IPS-15b (cell line): ENCODE measurements at regions not wholly inside any gene's neighbourhood (a gene's known extent, or its start where the extent isn't known, plus 50 kb on each side); places are given as distances from the start of the nearest gene placed in this dataset.

Experiments
- H3K27me3 ChIP-seq: one replicate; pipeline ENCODE4 v1.6.1; 2013; ENCODE audit warnings: low read length; ENCODE audit not compliant: control insufficient read depth, insufficient read depth
- H3K36me3 ChIP-seq: one replicate; pipeline ENCODE4 v1.6.1; 2013; ENCODE audit warnings: low read length; ENCODE audit not compliant: control insufficient read depth, insufficient read depth
- H3K4me1 ChIP-seq: one replicate; pipeline ENCODE4 v1.6.1; 2013; ENCODE audit warnings: mild to moderate bottlenecking, low read length; ENCODE audit not compliant: control insufficient read depth, insufficient read depth
- H3K4me3 ChIP-seq: one replicate; pipeline ENCODE4 v1.5.1; 2013; ENCODE audit warnings: low read depth, low read length
- H3K9ac ChIP-seq: one replicate; pipeline ENCODE4 v1.6.1; 2013; ENCODE audit warnings: low read depth, mild to moderate bottlenecking, low read length
- H3K9me3 ChIP-seq: one replicate; pipeline ENCODE4 v1.6.1; 2013; ENCODE audit warnings: mild to moderate bottlenecking, low read length; ENCODE audit not compliant: control insufficient read depth, insufficient read depth

- no peak overlapping the region for H3K4me3 ChIP-seq
- H3K9ac ChIP-seq = no peak overlapping the region
Measured at GRCh38 chr2:18987592-18988073, 370.8 kb downstream of the OSR1 start.

GRCh38 chr2:18987016-18987415, 371.4 kb downstream of the OSR1 start:
- no peak overlapping the region for H3K9ac ChIP-seq
- H3K4me3 ChIP-seq = no peak overlapping the region
- H3K27me3 ChIP-seq = no peaks in the 10 kb centered on the region
- peaks cover 4% of the 10 kb centered on the region for H3K4me1 ChIP-seq
- H3K36me3 ChIP-seq = no peaks in the 10 kb centered on the region
- H3K9me3 ChIP-seq = no peaks in the 10 kb centered on the region

More at GRCh38 chr2:18987592-18988073, 370.8 kb downstream of the OSR1 start:
- Histone ChIP-seq H3K36me3 (no peaks in the 10 kb centered on the region), H3K4me1 (peaks cover 4% of the 10 kb centered on the region), H3K27me3 (no peaks in the 10 kb centered on the region), H3K9me3 (no peaks in the 10 kb centered on the region)

GRCh38 chr2:18986046-18986445, 372.4 kb downstream of the OSR1 start:
- no peaks in the 10 kb centered on the region for H3K27me3 ChIP-seq
- no peak overlapping the region for H3K4me3 ChIP-seq
- H3K9me3 ChIP-seq = no peaks in the 10 kb centered on the region
- H3K9ac ChIP-seq = no peak overlapping the region
- H3K36me3 ChIP-seq = no peaks in the 10 kb centered on the region
- H3K4me1 ChIP-seq = peaks cover 4% of the 10 kb centered on the region

- Histone ChIP-seq H3K36me3 (no peaks in the 10 kb centered on the region), H3K27me3 (no peaks in the 10 kb centered on the region), H3K9ac (no peak overlapping the region), H3K4me3 (no peak overlapping the region), H3K4me1 (no peaks in the 10 kb centered on the region), H3K9me3 (no peaks in the 10 kb centered on the region)
Measured at GRCh38 chr2:18980786-18981430, 377.5 kb downstream of the OSR1 start.

GRCh38 chr2:18980104-18980785, 378.2 kb downstream of the OSR1 start:
- H3K27me3 ChIP-seq = no peaks in the 10 kb centered on the region
- H3K36me3 ChIP-seq = no peaks in the 10 kb centered on the region
- H3K9ac ChIP-seq = no peak overlapping the region
- H3K4me3 ChIP-seq = no peak overlapping the region
- H3K9me3 ChIP-seq = no peaks in the 10 kb centered on the region
- H3K4me1 ChIP-seq = no peaks in the 10 kb centered on the region

GRCh38 chr2:18977409-18977808, 381.0 kb downstream of the OSR1 start:
- Histone ChIP-seq H3K27me3 (no peaks in the 10 kb centered on the region), H3K4me3 (no peak overlapping the region), H3K9me3 (no peaks in the 10 kb centered on the region), H3K36me3 (no peaks in the 10 kb centered on the region), H3K9ac (no peak overlapping the region), H3K4me1 (no peaks in the 10 kb centered on the region)

GRCh38 chr2:18976168-18976961, 382.1 kb downstream of the OSR1 start:
- Histone ChIP-seq H3K4me3 (no peak overlapping the region), H3K4me1 (no peaks in the 10 kb centered on the region), H3K27me3 (no peaks in the 10 kb centered on the region), H3K9ac (no peak overlapping the region), H3K9me3 (no peaks in the 10 kb centered on the region), H3K36me3 (no peaks in the 10 kb centered on the region)

GRCh38 chr2:18975506-18976167, 382.8 kb downstream of the OSR1 start:
- no peak overlapping the region for H3K9ac ChIP-seq
- no peak overlapping the region for H3K4me3 ChIP-seq
- no peaks in the 10 kb centered on the region for H3K9me3 ChIP-seq
- no peaks in the 10 kb centered on the region for H3K36me3 ChIP-seq
- no peaks in the 10 kb centered on the region for H3K27me3 ChIP-seq
- H3K4me1 ChIP-seq = no peaks in the 10 kb centered on the region

GRCh38 chr2:18971628-18972027, 382.3 kb upstream of the NT5C1B start:
- no peaks in the 10 kb centered on the region for H3K36me3 ChIP-seq
- H3K9me3 ChIP-seq = no peaks in the 10 kb centered on the region
- no peak overlapping the region for H3K4me3 ChIP-seq
- H3K9ac ChIP-seq = no peak overlapping the region
- no peaks in the 10 kb centered on the region for H3K4me1 ChIP-seq
- H3K27me3 ChIP-seq = no peaks in the 10 kb centered on the region

GRCh38 chr2:18971069-18971378, 381.7 kb upstream of the NT5C1B start:
- H3K4me1 ChIP-seq = no peaks in the 10 kb centered on the region
- no peaks in the 10 kb centered on the region for H3K9me3 ChIP-seq
- no peak overlapping the region for H3K4me3 ChIP-seq
- no peak overlapping the region for H3K9ac ChIP-seq
- no peaks in the 10 kb centered on the region for H3K36me3 ChIP-seq
- no peaks in the 10 kb centered on the region for H3K27me3 ChIP-seq

- no peak overlapping the region for H3K9ac ChIP-seq
- H3K9me3 ChIP-seq = no peaks in the 10 kb centered on the region
- H3K4me1 ChIP-seq = no peaks in the 10 kb centered on the region
- no peaks in the 10 kb centered on the region for H3K36me3 ChIP-seq
- no peak overlapping the region for H3K4me3 ChIP-seq
- no peaks in the 10 kb centered on the region for H3K27me3 ChIP-seq
Measured at GRCh38 chr2:18966131-18966530, 376.8 kb upstream of the NT5C1B start.
